Epithelial cell of esophagus (primary cell): ENCODE measurements at regions not wholly inside any gene's neighbourhood (a gene's known extent, or its start where the extent isn't known, plus 50 kb on each side); places are given as distances from the start of the nearest gene placed in this dataset.
"Not testable (repeated sequence)": the region's sequence is repeated elsewhere in the genome, so short reads cannot be mapped to it uniquely, and the experiment has no call there.

Source experiments
- DNase-seq: peaks from one replicate; pipeline ENCODE4 v3.0.0; 2010; ENCODE audit warnings: low read depth
- H3K4me3 ChIP-seq: 2 replicates; pipeline ENCODE4 v1.5.1; 2011; ENCODE audit warnings: mild to moderate bottlenecking, low read length, control low read depth

DNA sequence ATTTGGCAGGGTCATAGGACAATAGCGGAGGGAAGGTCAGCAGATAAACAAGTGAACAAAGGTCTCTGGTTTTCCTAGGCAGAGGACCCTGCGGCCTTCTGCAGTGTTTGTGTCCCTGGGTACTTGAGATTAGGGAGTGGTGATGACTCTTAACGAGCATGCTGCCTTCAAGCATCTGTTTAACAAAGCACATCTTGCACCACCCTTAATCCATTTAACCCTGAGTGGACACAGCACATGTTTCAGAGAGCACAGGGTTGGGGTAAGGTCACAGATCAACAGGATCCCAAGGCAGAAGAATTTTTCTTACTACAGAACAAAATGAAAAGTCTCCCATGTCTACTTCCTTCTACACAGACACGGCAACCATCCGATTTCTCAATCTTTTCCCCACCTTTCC lies 74.7 kb downstream of the LAT start:
- not testable (repeated sequence) for H3K4me3 ChIP-seq, DNase-seq
